Kidney (tissue), 13 donors: ENCODE measurements at regions not wholly inside any gene's neighbourhood (a gene's known extent, or its start where the extent isn't known, plus 50 kb on each side); places are given as distances from the start of the nearest gene placed in this dataset.

Experiments used
- DNase-seq, 5 donors: peaks; one replicate each; pipeline ENCODE4 v3.0.0-alpha.2; 2013 to 2020
- FAIRE-seq: peaks from 2 replicates; lab custom pipeline; 2012; peaks lifted over from hg19 to GRCh38; lab: Jason Lieb, UNC
- H3K27ac ChIP-seq, 2 donors: one replicate each; pipeline ENCODE4 v1.7.0; 2013; ENCODE audit warnings: low read depth in 2 of 2, low read length in 2 of 2, inconsistent platforms in 1 of 2
- H3K27me3 ChIP-seq: one replicate; pipeline ENCODE4 v1.7.1; 2013; ENCODE audit warnings: low read length, inconsistent platforms; ENCODE audit not compliant: control insufficient read depth, insufficient read depth
- H3K36me3 ChIP-seq, 3 donors: one replicate each; pipeline versions ENCODE4 v1.7.0 to v1.7.1; 2013; ENCODE audit warnings: low read length in 3 of 3, control low read depth in 1 of 3, inconsistent platforms in 1 of 3; ENCODE audit not compliant: insufficient read depth in 3 of 3, control insufficient read depth in 2 of 3
- H3K4me1 ChIP-seq, 3 donors: one replicate each; pipeline versions ENCODE4 v1.7.0 to v1.7.1; 2013; ENCODE audit warnings: low read length in 3 of 3, inconsistent platforms in 1 of 3, low read depth in 1 of 3; ENCODE audit not compliant: control insufficient read depth in 2 of 3, insufficient read depth in 2 of 3
- H3K4me3 ChIP-seq, 3 donors: one replicate each; pipeline versions ENCODE4 v1.7.0 to v1.8.1; 2013; ENCODE audit warnings: low read length in 3 of 3, control low read depth in 1 of 3, inconsistent platforms in 1 of 3
- H3K9ac ChIP-seq, 3 donors: one replicate each; pipeline versions ENCODE4 v1.7.0 to v1.7.1; 2013; ENCODE audit warnings: low read length in 3 of 3, control low read depth in 1 of 3, inconsistent platforms in 1 of 3
- H3K9me3 ChIP-seq, 3 donors: one replicate each; pipeline versions ENCODE4 v1.7.0 to v1.7.1; 2013; ENCODE audit warnings: low read length in 3 of 3, control low read depth in 1 of 3, inconsistent platforms in 1 of 3; ENCODE audit not compliant: control insufficient read depth in 2 of 3, insufficient read depth in 1 of 3
- intact Hi-C: fragments of 100-400 bp; cut with DNase I; formaldehyde crosslinking; loops from one replicate; pipeline ENCODE4 v1.11.1; 2022
- TF ChIP-seq, protein P1 (sequence below): IDR thresholded peaks from 3 replicates; pipeline ENCODE4 v1.5.1; 2012; ENCODE audit warnings: mild to moderate bottlenecking, moderate library complexity, borderline replicate concordance; ENCODE audit not compliant: insufficient read depth; ENCODE audit errors: extremely low read depth
- donor health status: control.
- donor health status: control.
- donor health status: control.
- donor health status: control.
- donor health status: control.
- donor health status: DM: yes; HTN: yes; CAD: no.
- donor health status: Normal renal cell carcinoma (clear cell type).

GRCh38 chr13:104534847-104535246 is 1468.6 kb upstream of the SLC10A2 start:
- Histone ChIP-seq H3K4me1 (no peaks in the 10 kb centered on the region), H3K36me3 (no peaks in the 10 kb centered on the region), H3K27ac (no peak overlapping the region), H3K4me3 (no peak overlapping the region), H3K9ac (no peak overlapping the region), H3K9me3 (no peaks in the 10 kb centered on the region), H3K27me3 (no peaks in the 10 kb centered on the region)
- TF ChIP-seq, protein P1, sequence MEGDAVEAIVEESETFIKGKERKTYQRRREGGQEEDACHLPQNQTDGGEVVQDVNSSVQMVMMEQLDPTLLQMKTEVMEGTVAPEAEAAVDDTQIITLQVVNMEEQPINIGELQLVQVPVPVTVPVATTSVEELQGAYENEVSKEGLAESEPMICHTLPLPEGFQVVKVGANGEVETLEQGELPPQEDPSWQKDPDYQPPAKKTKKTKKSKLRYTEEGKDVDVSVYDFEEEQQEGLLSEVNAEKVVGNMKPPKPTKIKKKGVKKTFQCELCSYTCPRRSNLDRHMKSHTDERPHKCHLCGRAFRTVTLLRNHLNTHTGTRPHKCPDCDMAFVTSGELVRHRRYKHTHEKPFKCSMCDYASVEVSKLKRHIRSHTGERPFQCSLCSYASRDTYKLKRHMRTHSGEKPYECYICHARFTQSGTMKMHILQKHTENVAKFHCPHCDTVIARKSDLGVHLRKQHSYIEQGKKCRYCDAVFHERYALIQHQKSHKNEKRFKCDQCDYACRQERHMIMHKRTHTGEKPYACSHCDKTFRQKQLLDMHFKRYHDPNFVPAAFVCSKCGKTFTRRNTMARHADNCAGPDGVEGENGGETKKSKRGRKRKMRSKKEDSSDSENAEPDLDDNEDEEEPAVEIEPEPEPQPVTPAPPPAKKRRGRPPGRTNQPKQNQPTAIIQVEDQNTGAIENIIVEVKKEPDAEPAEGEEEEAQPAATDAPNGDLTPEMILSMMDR = no peak
- no peak for FAIRE-seq
- no peak for DNase-seq
- intact Hi-C loops = no loop called here

- no peak overlapping the region for H3K27ac ChIP-seq
- H3K4me1 ChIP-seq = no peaks in the 10 kb centered on the region
- H3K9ac ChIP-seq = no peak overlapping the region
- TF ChIP-seq, protein P1 = no peak
- H3K9me3 ChIP-seq = no peaks in the 10 kb centered on the region
- FAIRE-seq = no peak
- no peak overlapping the region for H3K4me3 ChIP-seq
- no peaks in the 10 kb centered on the region for H3K27me3 ChIP-seq
- no peaks in the 10 kb centered on the region for H3K36me3 ChIP-seq
- intact Hi-C loops = no loop called here
- no peak for DNase-seq
Measured at GRCh38 chr13:104532132-104532531, 1465.9 kb upstream of the SLC10A2 start.

DNA sequence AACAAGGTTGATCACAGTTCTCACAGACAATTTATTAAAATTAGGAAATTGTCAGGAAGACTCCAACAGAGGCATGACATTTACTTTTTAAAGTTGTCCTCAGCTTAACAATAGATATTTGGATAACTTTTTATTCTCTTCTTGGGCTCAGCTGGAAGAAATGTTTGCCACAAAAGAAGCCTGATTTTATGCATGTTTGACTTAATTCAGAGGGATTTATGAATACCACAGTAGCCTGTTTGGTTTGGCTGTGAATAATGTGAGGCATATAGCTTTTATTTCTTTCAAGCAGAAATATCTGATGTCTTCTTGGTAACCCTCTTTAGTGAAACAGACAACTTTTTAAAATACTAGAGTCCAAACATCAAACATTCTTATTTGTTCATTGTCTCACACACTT is 1464.5 kb upstream of the SLC10A2 start:
- TF ChIP-seq, protein P1 = no peak
- intact Hi-C loops = no loop called here
- Histone ChIP-seq H3K36me3 (no peaks in the 10 kb centered on the region), H3K27ac (no peak overlapping the region), H3K27me3 (no peaks in the 10 kb centered on the region), H3K9ac (no peak overlapping the region), H3K9me3 (no peaks in the 10 kb centered on the region), H3K4me3 (no peak overlapping the region), H3K4me1 (no peaks in the 10 kb centered on the region)
- no peak for DNase-seq
- FAIRE-seq = no peak

DNA sequence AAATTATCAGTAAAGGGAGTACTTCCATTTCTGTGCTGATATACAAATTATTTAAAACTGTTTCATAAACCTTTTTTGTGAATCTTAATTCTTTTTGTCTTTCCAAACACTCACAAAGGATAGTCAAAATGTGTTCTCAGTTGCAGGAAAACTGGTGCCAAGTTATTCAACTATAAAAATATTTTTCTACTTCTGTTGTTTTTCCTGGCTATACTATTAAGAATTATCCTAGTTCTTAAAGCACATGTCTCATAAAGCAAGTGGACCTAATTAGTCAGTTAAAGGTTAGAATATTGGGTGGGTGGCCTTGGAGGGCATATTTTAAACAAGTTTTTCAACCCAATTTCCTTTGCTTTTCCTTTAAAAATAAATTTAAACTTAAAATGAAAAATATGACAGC is 1460.3 kb upstream of the SLC10A2 start:
- TF ChIP-seq, protein P1 = no peak
- Histone ChIP-seq H3K9me3 (no peaks in the 10 kb centered on the region), H3K4me3 (no peak overlapping the region), H3K27ac (no peak overlapping the region), H3K36me3 (no peaks in the 10 kb centered on the region), H3K9ac (no peak overlapping the region), H3K27me3 (no peaks in the 10 kb centered on the region), H3K4me1 (no peaks in the 10 kb centered on the region)
- intact Hi-C loops = no loop called here
- FAIRE-seq (no peak), DNase-seq (peak in 1 of 5 donors; percentile 4)
